Activated CD8-positive, alpha-beta memory T cell treated with anti-CD3 and anti-CD28 coated beads, Interleukin-2, amount 50 U/mL, for 48 hours (primary cell): ENCODE measurements at regions not wholly inside any gene's neighbourhood (a gene's known extent, or its start where the extent isn't known, plus 50 kb on each side); places are given as distances from the start of the nearest gene placed in this dataset.
"Not testable (repeated sequence)": the region's sequence is repeated elsewhere in the genome, so short reads cannot be mapped to it uniquely, and the experiment has no call there.

Experiments used
- DNase-seq: peaks from one replicate; pipeline ENCODE4 v3.0.0-alpha.2; 2020

DNA sequence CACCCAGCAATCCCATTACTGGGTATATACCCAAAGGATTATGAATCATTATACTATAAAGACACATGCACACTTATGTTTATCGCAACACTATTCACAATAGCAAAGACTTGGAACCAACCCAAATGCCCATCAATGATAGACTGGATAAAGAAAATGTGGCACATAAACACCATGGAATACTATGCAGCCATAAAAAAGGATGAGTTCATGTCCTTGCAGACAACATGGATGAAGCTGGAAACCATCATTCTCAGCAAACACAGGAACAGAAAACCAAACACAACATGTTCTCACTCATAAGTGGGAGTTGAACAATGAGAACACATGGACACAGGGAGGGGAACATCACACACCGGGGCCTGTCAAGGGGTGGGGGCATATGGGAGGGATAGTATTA lies 169.1 kb upstream of the RBBP8 start:
- DNase-seq: not testable (repeated sequence)

DNA sequence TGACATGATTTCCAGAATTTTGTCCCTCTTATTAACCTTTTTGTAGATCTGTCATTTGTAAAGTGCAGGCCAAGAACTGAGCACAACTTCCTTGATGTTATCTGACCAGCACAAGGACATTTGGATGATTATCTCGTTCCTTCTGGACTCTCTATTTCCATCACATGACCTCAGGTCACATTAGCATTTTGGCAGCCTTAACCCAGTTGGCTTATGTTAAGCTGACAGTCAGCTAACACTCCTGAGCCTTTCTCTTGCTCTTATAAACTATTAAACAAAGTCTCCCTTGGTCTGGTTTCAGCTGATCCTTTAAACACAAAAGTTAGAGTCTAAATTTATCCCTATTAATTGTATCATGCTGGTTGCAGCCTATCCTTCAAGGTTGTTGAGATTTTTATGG lies 167.2 kb upstream of the RBBP8 start:
- no peak for DNase-seq

DNA sequence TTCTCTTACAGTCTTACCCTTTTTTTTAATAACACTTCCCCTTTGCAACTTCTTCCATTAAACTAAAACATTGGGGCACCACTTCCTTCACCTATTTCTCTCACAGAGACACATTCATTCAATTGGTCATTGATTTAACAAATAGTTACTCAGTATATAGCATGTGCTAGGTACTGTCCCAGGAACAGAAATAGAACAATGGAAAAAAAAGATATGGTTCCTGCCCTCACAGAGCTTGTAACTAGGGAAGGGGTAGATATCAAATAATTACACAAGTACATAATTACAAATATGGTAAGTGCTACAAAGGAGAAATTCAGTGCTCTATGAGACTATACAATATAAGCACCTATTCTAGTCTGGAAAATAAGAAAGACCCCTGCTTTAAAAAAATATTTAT lies 165.5 kb upstream of the RBBP8 start:
- DNase-seq: no peak

DNA sequence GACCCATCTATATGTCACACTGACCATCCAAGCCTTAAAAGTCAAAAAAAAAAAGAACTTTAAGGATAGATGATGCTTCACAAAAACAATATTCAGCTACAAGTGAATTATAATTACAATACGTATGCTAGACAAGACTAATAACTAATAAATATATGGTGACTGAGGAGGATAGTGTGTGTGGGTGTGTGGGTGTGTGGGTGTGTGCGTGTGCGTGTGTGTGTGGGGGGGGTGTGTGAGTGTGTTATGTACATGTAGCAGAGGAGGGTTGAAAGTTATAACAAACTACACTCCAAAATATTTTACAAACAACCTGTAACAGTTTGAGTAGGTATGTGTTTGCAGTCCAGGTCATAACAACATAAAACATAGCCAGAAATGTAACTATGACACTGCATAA lies 159.2 kb upstream of the RBBP8 start:
- no peak for DNase-seq

- DNase-seq: no peak
These were observed 154.1 kb upstream of the RBBP8 start for GRCh38 chr18:22778996-22779395.

- no peak for DNase-seq
These were observed 149.9 kb upstream of the RBBP8 start for GRCh38 chr18:22783245-22783644.

- no peak for DNase-seq
These were observed 149.5 kb upstream of the RBBP8 start for GRCh38 chr18:22783662-22784076.

- DNase-seq: no peak
These were observed 144.1 kb upstream of the RBBP8 start for GRCh38 chr18:22789052-22789451.

- no peak for DNase-seq
These were observed 143.5 kb upstream of the RBBP8 start for GRCh38 chr18:22789600-22789999.

DNA sequence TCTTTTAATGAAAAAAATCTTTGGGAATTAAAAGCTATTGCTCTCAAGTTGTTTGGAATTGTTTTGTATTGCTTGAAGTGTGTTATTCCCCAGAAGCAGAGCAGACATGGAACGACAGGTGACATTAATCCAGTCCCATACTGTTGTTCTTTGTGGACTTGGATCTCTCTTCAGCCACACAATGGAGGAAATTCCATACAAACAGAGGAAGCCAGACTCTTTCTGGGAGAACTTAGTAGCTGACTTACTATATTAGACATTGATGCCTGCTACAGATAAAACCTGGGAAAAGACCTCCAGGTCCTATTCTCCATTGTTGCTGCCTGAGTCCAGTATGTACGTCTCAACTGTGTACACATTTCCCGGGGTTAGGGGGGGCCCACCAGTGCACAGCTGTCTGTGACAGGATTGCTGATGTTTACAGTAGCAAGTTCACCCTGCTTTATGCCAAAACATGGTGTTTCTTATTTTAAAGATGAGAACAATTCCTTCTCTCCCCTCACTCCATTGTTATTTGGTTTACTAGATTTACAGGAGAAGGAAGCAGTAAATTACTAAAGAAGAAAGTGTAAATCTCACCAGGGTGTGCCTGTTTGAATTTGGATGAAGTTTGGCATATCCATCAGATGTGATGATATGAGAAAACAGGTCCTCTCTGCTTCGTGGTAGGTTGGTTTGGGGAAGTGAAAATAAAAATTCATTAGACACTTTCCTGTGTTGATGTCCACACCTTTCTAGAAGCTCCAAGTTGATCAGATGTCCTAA lies 142.4 kb upstream of the RBBP8 start:
- DNase-seq: no peak

DNA sequence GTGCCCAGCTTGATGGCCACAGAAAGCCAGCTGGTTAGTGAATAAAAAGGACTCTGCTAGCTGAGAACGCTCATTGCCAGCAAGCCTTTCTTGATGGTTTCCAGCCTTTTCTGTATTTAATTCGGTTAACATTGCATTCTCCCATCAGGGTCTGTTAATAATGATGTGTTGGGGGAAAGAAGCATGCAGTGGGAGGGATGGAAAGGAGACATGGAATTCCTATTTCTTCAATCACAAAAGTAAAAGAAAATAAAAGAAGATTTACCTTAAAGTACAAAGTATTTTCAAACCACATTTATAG lies 141.9 kb upstream of the RBBP8 start:
- no peak for DNase-seq

- no peak for DNase-seq
These were observed 137.0 kb upstream of the RBBP8 start for GRCh38 chr18:22796113-22796512.

DNA sequence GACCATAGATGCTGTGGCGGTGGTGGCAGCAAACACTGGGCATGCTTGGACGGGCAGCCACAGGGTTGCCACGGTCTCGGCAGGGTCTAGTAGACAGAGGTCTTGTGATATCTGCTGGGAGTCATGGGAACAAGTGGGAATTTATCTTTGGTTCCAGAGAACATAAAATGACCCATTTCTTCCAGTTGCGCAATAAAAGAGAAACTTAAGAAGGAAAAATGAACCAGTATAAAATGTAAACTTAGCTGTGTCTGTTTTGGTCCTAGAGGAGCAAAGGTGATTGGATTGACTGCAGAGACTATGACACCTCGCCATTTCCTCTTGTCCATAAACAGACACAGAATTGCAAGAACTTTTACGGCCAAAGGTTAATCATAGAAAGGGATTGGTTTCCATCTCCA lies 132.6 kb upstream of the RBBP8 start:
- no peak for DNase-seq

GRCh38 chr18:22813648-22814328 lies 119.3 kb upstream of the RBBP8 start:
- DNase-seq: no peak

DNA sequence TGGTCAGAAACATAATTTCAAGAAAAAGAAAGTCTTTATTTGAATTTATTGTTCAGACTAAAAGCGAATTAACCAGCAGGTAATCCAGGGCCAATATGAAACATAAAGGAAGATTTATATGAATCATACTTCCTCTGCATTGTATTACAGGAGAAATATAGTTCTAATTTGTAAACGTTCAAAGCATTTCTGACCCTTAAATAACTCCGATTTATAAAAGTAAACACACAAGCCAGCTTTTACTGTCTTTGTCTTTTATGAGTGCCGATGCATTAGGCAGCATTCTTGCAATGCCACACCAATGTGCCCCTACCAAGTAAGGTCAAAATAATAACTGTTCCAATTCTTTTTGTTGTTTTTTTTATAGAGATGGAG lies 118.8 kb upstream of the RBBP8 start:
- DNase-seq: no peak

DNA sequence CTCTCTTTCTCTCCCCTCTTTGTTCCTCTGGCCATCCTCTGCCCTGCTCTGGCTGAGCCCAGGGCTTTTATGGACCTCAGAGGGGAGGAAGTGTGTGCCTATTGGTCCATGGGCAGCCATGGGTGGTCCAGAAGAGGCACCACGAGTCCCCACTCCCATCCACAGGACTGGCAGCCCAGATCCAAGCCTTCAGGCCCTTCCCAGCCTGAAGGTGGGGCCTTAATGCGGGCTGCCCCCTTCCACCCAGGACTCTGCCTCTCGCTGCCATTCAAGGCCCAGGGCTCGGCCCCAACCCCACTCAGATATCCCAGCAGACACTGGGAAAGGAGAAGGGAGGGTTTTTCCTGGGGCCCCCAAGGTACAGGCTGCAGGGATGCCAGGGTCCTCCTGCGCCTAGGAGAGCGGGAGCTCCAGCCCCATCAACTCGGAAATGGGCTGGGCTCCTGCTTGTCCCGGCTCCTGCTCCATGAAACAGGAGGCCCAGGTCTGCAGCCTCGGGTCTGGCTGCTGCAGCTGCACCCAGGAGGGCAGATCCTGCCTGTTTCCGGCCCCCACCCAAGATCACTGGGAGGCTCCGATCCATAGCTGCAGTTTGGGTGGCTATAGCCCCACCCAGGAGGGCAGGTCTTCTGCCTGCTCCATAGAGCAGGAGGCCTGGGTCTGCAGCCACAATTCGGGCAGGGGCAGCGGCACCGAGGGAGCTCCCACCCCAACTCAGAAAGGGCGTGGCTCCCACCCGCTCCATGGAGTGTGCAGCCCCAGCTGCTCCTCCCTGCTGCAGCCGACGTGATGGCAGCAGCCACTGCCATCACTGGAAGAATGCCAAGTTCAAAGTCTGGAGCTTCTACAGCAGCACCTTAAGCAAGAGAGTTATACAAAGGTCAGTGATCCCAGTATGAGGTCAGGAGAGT lies 116.6 kb upstream of the RBBP8 start:
- DNase-seq: no peak

DNA sequence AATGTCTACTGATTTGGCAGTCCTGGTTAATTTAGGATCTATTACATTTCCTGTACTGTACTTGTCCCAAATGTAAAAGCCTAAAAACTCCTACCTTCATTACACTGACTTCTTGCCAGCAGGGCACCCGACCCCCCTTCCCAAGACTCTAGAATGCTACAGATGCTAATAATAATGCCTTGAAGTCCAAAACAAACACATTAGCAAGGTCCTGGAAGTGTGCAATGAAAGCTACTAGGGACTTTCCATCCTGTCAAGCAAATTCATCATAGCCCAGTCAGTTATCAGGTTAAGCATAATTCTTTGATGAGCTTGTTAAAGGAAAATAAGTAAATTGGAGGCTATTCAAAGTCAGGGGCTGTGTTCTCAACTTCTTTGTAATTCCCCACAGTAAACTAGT lies 115.3 kb upstream of the RBBP8 start:
- DNase-seq: no peak

DNA sequence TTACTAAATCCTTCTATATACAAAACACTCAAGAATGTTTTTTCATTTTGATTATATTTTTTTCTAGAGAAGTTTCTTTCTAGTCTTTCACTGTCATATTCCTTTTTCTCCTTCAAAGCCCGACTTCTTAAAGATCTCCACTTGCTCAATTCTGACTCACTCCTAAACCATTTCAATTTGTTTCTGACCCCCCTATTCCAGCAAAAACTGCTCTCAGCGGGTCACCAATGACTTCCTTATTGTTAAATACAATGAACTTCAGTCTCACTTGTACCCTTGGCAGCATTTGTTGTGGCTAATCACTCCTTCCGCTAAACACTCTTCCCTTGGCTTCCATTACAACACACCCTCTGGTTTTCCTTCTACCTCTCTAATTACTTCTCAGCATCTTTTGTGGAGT lies 111.1 kb upstream of the RBBP8 start:
- DNase-seq: no peak

DNA sequence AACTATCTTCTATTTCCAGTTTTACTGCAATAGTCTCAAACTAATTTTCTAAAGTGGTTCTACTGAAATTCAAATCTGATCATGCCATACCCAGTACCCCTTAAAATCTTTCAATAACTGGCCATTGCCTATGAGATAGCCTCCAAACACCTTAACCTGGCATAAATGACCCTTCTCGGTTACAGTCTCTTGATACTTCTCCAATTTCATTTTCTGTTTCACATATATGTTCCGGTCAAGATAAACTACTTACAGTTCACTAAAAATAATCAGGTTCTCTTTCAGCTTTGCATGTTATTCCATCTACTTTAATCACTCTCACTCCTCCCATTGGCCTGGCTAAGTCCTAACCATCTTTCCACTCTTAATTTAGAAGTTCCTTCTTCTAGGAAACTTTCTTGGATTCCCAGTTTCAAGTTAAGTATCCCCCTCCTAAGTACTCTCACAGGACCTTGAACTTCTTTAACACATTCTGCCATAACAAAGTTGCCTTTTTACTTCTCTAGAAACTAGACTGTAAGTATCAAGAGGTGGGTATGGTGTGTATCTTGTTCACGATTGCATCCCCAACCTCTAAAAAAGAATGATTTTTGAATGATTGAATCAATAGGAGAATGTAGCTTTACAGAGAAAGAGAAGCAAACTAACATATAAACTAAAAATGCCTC lies 110.2 kb upstream of the RBBP8 start:
- DNase-seq: no peak

- no peak for DNase-seq
These were observed 106.4 kb upstream of the RBBP8 start for GRCh38 chr18:22826726-22827125.

- DNase-seq: no peak
These were observed 105.9 kb upstream of the RBBP8 start for GRCh38 chr18:22827216-22827615.

DNA sequence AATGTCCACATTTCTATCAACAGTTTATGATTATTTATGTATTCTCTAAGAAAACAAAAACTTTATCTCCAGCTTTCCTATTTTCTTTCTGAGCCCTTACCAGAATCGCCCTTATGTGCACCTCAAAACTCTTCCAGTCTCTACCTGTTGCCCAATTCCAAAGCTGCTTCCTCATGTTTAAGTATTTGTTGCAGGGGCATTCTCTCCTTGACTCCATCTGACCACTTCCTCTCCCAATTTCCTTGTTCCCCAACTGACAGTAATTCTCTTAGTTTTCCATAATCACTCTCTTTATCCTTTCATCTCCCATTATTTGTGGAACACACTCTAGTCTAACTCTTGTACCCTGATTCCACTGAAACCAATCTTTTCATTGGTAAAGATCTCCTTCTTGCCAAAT lies 105.4 kb upstream of the RBBP8 start:
- no peak for DNase-seq

GRCh38 chr18:22828171-22828570 lies 105.0 kb upstream of the RBBP8 start:
- no peak for DNase-seq
